ENCODE measurements at regions not wholly inside any gene's neighbourhood (a gene's known extent, or its start where the extent isn't known, plus 50 kb on each side); places are given as distances from the start of the nearest gene placed in this dataset.

DNA sequence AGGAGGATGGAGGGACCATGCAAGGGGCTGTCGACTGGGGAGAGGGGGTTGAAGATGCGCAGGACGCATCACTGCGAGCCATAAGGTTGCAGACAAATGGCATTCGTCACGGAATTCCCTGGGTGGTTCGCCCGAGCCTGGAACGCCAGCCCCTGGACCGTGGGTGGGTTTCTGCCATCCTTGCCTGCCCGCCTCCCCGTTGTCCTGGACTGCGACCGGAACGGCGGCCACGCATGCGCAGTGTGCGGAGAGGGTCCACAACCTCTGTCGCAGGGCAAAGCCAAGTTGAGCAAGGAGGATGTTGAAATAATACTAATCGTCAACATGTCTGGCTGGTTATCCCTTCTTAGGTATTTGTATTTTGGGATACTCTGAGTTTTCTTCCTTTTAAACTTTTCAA, 932.2 kb downstream of the NLGN4Y start:
- H3K9me3 ChIP-seq (ENCODE audit: control extremely low read depth in 1 of 5, control insufficient read depth in 4 of 5, insufficient read depth in 2 of 5, low read depth in 1 of 5, low read length in 4 of 5), result no peaks in the 10 kb centered on the region
- H3K36me3 ChIP-seq (ENCODE audit: control insufficient read depth in 4 of 4, insufficient read depth in 4 of 4, low read length in 3 of 4), result no peaks in the 10 kb centered on the region
- no peaks in the 10 kb centered on the region for H3K27me3 ChIP-seq (replicated peaks in 2 of 5; ENCODE audit: control insufficient read depth in 4 of 5, insufficient read depth in 5 of 5, low read length in 4 of 5)
- no peak overlapping the region for H3K27ac ChIP-seq (ENCODE audit: insufficient read depth in 1 of 2, low read depth in 1 of 2, low read length in 2 of 2, poor library complexity in 1 of 2, severe bottlenecking in 2 of 2)
- CTCF ChIA-PET, result no interaction called here
- DNase-seq, result peak in 1 of 3 donors; percentile 1
- peaks cover 0 to 3% (median 0%) of the 10 kb centered on the region in 4 experiments for H3K4me1 ChIP-seq (ENCODE audit: control extremely low read depth in 1 of 4, control insufficient read depth in 4 of 4, insufficient read depth in 4 of 4, low read length in 3 of 4)
- WGBS (ENCODE audit: insufficient coverage), result no CpG with 5 or more reads among the region's 21 CpGs
- peak overlapping the region in 1 of 7 experiments; percentile 65 for H3K4me3 ChIP-seq (ENCODE audit: control insufficient read depth in 1 of 7, extremely low read depth in 1 of 7, insufficient read depth in 4 of 7, low read depth in 2 of 7, low read length in 6 of 7)
- POLR2A ChIA-PET, result no interaction called here

DNA sequence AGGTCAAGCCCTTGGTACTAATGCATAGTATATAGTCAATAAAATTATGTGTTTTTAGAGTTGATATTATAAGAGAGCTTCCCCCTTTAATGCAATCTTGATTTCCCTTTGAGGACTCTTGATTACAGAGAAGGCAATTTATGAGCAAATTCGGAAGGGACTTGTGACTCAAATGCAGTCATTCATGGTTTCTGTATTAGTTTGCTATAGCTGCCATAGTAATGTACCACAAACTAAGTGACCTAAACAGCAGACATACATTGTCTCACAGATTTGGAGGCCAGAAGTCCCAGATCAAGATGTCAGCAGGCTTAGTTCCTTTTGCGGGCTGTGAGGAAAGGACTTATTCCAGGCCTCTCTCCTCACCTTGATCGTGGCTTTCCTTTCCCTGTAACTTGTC, 933.4 kb downstream of the NLGN4Y start:
- ChIA-PET CTCF (no interaction called here), POLR2A (no interaction called here)
- no peak for DNase-seq
- Histone ChIP-seq H3K36me3 (ENCODE audit: control insufficient read depth in 4 of 4, insufficient read depth in 4 of 4, low read length in 3 of 4) (no peaks in the 10 kb centered on the region), H3K9me3 (ENCODE audit: control extremely low read depth in 1 of 5, control insufficient read depth in 4 of 5, insufficient read depth in 2 of 5, low read depth in 1 of 5, low read length in 4 of 5) (no peaks in the 10 kb centered on the region), H3K27ac (ENCODE audit: insufficient read depth in 1 of 2, low read depth in 1 of 2, low read length in 2 of 2, poor library complexity in 1 of 2, severe bottlenecking in 2 of 2) (no peak overlapping the region), H3K27me3 (replicated peaks in 2 of 5; ENCODE audit: control insufficient read depth in 4 of 5, insufficient read depth in 5 of 5, low read length in 4 of 5) (no peaks in the 10 kb centered on the region), H3K4me3 (ENCODE audit: control insufficient read depth in 1 of 7, extremely low read depth in 1 of 7, insufficient read depth in 4 of 7, low read depth in 2 of 7, low read length in 6 of 7) (no peak overlapping the region), H3K4me1 (ENCODE audit: control extremely low read depth in 1 of 4, control insufficient read depth in 4 of 4, insufficient read depth in 4 of 4, low read length in 3 of 4) (peaks cover 0 to 3% (median 0%) of the 10 kb centered on the region in 4 experiments)
- WGBS (ENCODE audit: insufficient coverage), result no CpG with 5 or more reads among the region's 3 CpGs

DNA sequence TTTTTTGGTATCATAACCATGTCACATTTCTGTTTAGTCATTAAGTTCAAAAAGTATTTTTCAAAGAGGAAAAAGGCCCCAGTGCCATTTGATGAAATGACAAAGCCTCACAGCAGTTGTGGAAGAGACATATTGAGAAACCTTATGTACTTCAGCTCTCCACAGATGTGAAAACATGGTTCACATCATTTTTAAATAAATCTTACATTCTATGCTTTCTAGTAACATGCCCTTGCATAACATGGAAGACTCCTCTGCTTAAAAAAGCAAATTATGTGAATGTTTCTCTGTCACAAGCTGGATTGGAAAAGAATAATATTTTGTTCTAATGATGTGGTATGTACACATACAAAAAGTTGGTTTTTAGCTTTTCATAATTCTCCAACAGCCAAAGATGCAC, 934.1 kb downstream of the NLGN4Y start:
- POLR2A ChIA-PET, result no interaction called here
- no peak for DNase-seq
- CTCF ChIA-PET, result no interaction called here

DNA sequence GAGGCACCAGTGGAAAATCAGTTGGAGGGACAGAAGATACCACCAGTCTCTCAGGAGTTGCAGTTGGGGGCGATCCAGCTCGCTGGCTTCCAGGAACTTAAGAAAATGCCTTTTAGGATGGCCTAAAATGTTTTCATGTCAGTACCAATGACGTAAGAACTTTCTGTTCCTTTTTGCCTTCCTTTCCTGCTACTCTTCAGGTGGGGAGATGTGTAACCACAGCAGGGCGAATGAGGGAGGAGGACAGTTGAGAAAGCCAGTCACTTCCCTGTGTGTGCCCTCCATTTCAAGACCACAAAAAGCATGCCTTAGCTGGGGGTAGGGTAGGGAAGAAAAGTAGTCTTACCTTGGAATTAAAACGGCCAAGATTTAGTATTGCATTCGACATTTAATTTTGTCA, 941.6 kb downstream of the NLGN4Y start:
- WGBS (ENCODE audit: insufficient coverage), result no CpG with 5 or more reads among the region's 6 CpGs
- H3K27me3 ChIP-seq (replicated peaks in 2 of 5; ENCODE audit: control insufficient read depth in 4 of 5, insufficient read depth in 5 of 5, low read length in 4 of 5), result no peaks in the 10 kb centered on the region
- no peaks in the 10 kb centered on the region for H3K9me3 ChIP-seq (ENCODE audit: control extremely low read depth in 1 of 5, control insufficient read depth in 4 of 5, insufficient read depth in 2 of 5, low read depth in 1 of 5, low read length in 4 of 5)
- no peaks in the 10 kb centered on the region for H3K36me3 ChIP-seq (ENCODE audit: control insufficient read depth in 4 of 4, insufficient read depth in 4 of 4, low read length in 3 of 4)
- no peak for DNase-seq
- H3K27ac ChIP-seq (ENCODE audit: insufficient read depth in 1 of 2, low read depth in 1 of 2, low read length in 2 of 2, poor library complexity in 1 of 2, severe bottlenecking in 2 of 2), result no peak overlapping the region
- ChIA-PET POLR2A (no interaction called here), CTCF (no interaction called here)
- H3K4me1 ChIP-seq (ENCODE audit: control extremely low read depth in 1 of 4, control insufficient read depth in 4 of 4, insufficient read depth in 4 of 4, low read length in 3 of 4), result no peaks in the 10 kb centered on the region
- no peak overlapping the region for H3K4me3 ChIP-seq (ENCODE audit: control insufficient read depth in 1 of 7, extremely low read depth in 1 of 7, insufficient read depth in 4 of 7, low read depth in 2 of 7, low read length in 6 of 7)

More for the DNA sequence above, 934.1 kb downstream of the NLGN4Y start:
- H3K27ac ChIP-seq (ENCODE audit: insufficient read depth in 1 of 2, low read depth in 1 of 2, low read length in 2 of 2, poor library complexity in 1 of 2, severe bottlenecking in 2 of 2), result no peak overlapping the region
- H3K4me1 ChIP-seq (ENCODE audit: control extremely low read depth in 1 of 4, control insufficient read depth in 4 of 4, insufficient read depth in 4 of 4, low read length in 3 of 4), result peaks cover 0 to 3% (median 0%) of the 10 kb centered on the region in 4 experiments
- no peaks in the 10 kb centered on the region for H3K27me3 ChIP-seq (replicated peaks in 2 of 5; ENCODE audit: control insufficient read depth in 4 of 5, insufficient read depth in 5 of 5, low read length in 4 of 5)
- no peaks in the 10 kb centered on the region for H3K9me3 ChIP-seq (ENCODE audit: control extremely low read depth in 1 of 5, control insufficient read depth in 4 of 5, insufficient read depth in 2 of 5, low read depth in 1 of 5, low read length in 4 of 5)
- no peaks in the 10 kb centered on the region for H3K36me3 ChIP-seq (ENCODE audit: control insufficient read depth in 4 of 4, insufficient read depth in 4 of 4, low read length in 3 of 4)
- H3K4me3 ChIP-seq (ENCODE audit: control insufficient read depth in 1 of 7, extremely low read depth in 1 of 7, insufficient read depth in 4 of 7, low read depth in 2 of 7, low read length in 6 of 7), result no peak overlapping the region

DNA sequence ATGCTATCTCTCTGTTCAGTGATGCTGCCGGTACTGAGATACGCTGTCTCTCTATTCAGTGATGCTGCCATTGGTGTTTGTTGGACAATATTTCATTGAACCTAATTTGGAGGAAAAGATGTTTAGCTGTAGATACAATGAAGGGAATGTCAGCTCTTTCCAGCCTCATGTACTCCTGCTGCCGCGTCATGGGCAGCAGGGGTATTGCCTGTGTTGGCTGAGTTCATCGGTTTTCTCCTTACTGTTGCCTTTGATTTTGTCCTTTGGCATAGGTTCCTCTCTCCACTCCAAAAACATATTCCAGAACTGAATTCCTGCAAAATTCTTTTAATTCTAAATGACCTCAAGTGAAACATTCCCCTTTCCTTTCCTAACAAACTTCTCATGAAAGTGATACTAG, 942.6 kb downstream of the NLGN4Y start:
- ChIA-PET POLR2A (no interaction called here), CTCF (no interaction called here)
- Histone ChIP-seq H3K36me3 (ENCODE audit: control insufficient read depth in 4 of 4, insufficient read depth in 4 of 4, low read length in 3 of 4) (no peaks in the 10 kb centered on the region), H3K27me3 (replicated peaks in 2 of 5; ENCODE audit: control insufficient read depth in 4 of 5, insufficient read depth in 5 of 5, low read length in 4 of 5) (no peaks in the 10 kb centered on the region), H3K9me3 (ENCODE audit: control extremely low read depth in 1 of 5, control insufficient read depth in 4 of 5, insufficient read depth in 2 of 5, low read depth in 1 of 5, low read length in 4 of 5) (no peaks in the 10 kb centered on the region), H3K4me1 (ENCODE audit: control extremely low read depth in 1 of 4, control insufficient read depth in 4 of 4, insufficient read depth in 4 of 4, low read length in 3 of 4) (no peaks in the 10 kb centered on the region), H3K4me3 (ENCODE audit: control insufficient read depth in 1 of 7, extremely low read depth in 1 of 7, insufficient read depth in 4 of 7, low read depth in 2 of 7, low read length in 6 of 7) (no peak overlapping the region), H3K27ac (ENCODE audit: insufficient read depth in 1 of 2, low read depth in 1 of 2, low read length in 2 of 2, poor library complexity in 1 of 2, severe bottlenecking in 2 of 2) (no peak overlapping the region)
- no CpG with 5 or more reads among the region's 5 CpGs for WGBS (ENCODE audit: insufficient coverage)
- DNase-seq, result no peak

DNA sequence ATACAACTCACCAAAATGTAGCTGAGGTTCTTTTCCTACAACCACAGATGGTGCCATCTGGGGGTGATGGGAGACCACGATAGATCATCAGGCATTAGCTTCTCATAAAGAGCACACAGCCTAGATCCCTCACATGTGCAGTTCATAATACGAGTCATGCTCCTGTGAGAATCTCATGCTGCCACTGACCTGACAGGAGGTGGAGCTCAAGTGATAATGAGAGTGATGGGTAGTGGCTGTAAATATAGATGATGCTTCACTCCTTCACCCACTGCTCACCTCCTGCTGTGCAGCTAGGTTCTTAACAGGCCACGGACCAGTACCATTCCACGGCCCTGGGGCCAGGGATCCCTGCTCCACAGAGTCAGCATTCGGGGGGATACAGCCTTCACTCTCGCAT, 943.8 kb downstream of the NLGN4Y start:
- POLR2A ChIA-PET, result no interaction called here
- Histone ChIP-seq H3K27ac (ENCODE audit: insufficient read depth in 1 of 2, low read depth in 1 of 2, low read length in 2 of 2, poor library complexity in 1 of 2, severe bottlenecking in 2 of 2) (no peak overlapping the region), H3K4me3 (ENCODE audit: control insufficient read depth in 1 of 7, extremely low read depth in 1 of 7, insufficient read depth in 4 of 7, low read depth in 2 of 7, low read length in 6 of 7) (no peak overlapping the region), H3K27me3 (replicated peaks in 2 of 5; ENCODE audit: control insufficient read depth in 4 of 5, insufficient read depth in 5 of 5, low read length in 4 of 5) (no peaks in the 10 kb centered on the region), H3K36me3 (ENCODE audit: control insufficient read depth in 4 of 4, insufficient read depth in 4 of 4, low read length in 3 of 4) (no peaks in the 10 kb centered on the region), H3K4me1 (ENCODE audit: control extremely low read depth in 1 of 4, control insufficient read depth in 4 of 4, insufficient read depth in 4 of 4, low read length in 3 of 4) (no peaks in the 10 kb centered on the region), H3K9me3 (ENCODE audit: control extremely low read depth in 1 of 5, control insufficient read depth in 4 of 5, insufficient read depth in 2 of 5, low read depth in 1 of 5, low read length in 4 of 5) (no peaks in the 10 kb centered on the region)
- WGBS (ENCODE audit: insufficient coverage), result no CpG with 5 or more reads among the region's 6 CpGs
- CTCF ChIA-PET, result no interaction called here
- DNase-seq, result no peak

DNA sequence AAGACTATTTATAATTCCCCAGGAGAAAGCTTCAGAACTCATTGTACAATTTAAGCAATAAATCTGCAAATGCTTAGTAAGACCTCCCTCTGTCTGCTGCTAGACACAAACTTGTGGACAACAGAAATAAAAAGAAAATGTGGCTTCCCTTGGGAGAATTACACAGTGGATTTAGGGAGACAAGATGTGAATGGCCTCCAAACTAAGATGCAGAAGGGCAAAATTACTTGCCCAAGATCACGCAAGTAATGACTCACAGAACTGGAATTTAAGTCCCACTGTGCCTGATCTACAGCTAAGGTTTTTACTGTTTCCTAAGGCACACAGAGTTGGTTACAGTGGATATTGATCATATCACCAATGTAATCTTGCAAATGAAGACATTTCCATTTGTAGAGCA, 947.0 kb downstream of the NLGN4Y start:
- no peaks in the 10 kb centered on the region for H3K27me3 ChIP-seq (replicated peaks in 2 of 5; ENCODE audit: control insufficient read depth in 4 of 5, insufficient read depth in 5 of 5, low read length in 4 of 5)

More for the DNA sequence above, 947.0 kb downstream of the NLGN4Y start:
- Histone ChIP-seq H3K4me3 (ENCODE audit: control insufficient read depth in 1 of 7, extremely low read depth in 1 of 7, insufficient read depth in 4 of 7, low read depth in 2 of 7, low read length in 6 of 7) (no peak overlapping the region), H3K4me1 (ENCODE audit: control extremely low read depth in 1 of 4, control insufficient read depth in 4 of 4, insufficient read depth in 4 of 4, low read length in 3 of 4) (no peaks in the 10 kb centered on the region), H3K27ac (ENCODE audit: insufficient read depth in 1 of 2, low read depth in 1 of 2, low read length in 2 of 2, poor library complexity in 1 of 2, severe bottlenecking in 2 of 2) (no peak overlapping the region), H3K9me3 (ENCODE audit: control extremely low read depth in 1 of 5, control insufficient read depth in 4 of 5, insufficient read depth in 2 of 5, low read depth in 1 of 5, low read length in 4 of 5) (no peaks in the 10 kb centered on the region), H3K36me3 (ENCODE audit: control insufficient read depth in 4 of 4, insufficient read depth in 4 of 4, low read length in 3 of 4) (no peaks in the 10 kb centered on the region)
- no peak for DNase-seq
- POLR2A ChIA-PET, result no interaction called here
- CTCF ChIA-PET, result no interaction called here
- no CpG with 5 or more reads among the region's 1 CpG for WGBS (ENCODE audit: insufficient coverage)
